ENCODE measurements at regions not wholly inside any gene's neighbourhood (a gene's known extent, or its start where the extent isn't known, plus 50 kb on each side); places are given as distances from the start of the nearest gene placed in this dataset.

GRCh38 chr4:138927072-138927471, 88.5 kb upstream of the NOCT start:
- no peak overlapping the region for H3K4me3 ChIP-seq (ENCODE audit: low read depth, low read length)
- no peak for DNase-seq (ENCODE audit: low read depth)
- no peaks in the 10 kb centered on the region for H3K27me3 ChIP-seq (ENCODE audit: control insufficient read depth, insufficient read depth, low read length)
- TF ChIP-seq CTCF (IDR thresholded peaks at IDR 0.05; ENCODE audit: insufficient read depth, low read length, poor library complexity, severe bottlenecking), result no peak
- H3K36me3 ChIP-seq (ENCODE audit: control insufficient read depth, insufficient read depth, low read length), result no peaks in the 10 kb centered on the region

DNA sequence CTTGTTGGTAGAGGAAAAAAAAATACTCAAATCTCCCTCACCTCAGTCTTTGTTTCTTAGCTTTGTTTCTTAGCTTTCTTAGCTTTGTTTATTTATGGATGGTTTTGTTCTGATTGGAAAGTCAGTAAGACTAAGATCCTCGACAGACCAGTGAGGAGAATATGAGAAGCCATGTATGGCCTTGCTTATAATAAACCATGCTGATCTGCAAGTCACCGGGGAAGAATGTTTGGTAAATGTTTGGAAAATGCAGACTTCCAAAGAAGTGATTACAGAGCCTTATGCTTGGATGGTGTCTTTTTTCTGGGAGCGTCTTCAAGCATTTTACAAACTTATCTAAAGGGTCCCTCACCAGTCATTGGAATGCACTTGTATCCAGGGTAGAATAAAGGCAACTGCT, 90.1 kb upstream of the NOCT start:
- no peak for TF ChIP-seq CTCF (IDR thresholded peaks at IDR 0.05; ENCODE audit: insufficient read depth, low read length, poor library complexity, severe bottlenecking)
- no peak for DNase-seq (ENCODE audit: low read depth)
- Histone ChIP-seq H3K27me3 (ENCODE audit: control insufficient read depth, insufficient read depth, low read length) (no peaks in the 10 kb centered on the region), H3K36me3 (ENCODE audit: control insufficient read depth, insufficient read depth, low read length) (no peaks in the 10 kb centered on the region), H3K4me3 (ENCODE audit: low read depth, low read length) (no peak overlapping the region)

DNA sequence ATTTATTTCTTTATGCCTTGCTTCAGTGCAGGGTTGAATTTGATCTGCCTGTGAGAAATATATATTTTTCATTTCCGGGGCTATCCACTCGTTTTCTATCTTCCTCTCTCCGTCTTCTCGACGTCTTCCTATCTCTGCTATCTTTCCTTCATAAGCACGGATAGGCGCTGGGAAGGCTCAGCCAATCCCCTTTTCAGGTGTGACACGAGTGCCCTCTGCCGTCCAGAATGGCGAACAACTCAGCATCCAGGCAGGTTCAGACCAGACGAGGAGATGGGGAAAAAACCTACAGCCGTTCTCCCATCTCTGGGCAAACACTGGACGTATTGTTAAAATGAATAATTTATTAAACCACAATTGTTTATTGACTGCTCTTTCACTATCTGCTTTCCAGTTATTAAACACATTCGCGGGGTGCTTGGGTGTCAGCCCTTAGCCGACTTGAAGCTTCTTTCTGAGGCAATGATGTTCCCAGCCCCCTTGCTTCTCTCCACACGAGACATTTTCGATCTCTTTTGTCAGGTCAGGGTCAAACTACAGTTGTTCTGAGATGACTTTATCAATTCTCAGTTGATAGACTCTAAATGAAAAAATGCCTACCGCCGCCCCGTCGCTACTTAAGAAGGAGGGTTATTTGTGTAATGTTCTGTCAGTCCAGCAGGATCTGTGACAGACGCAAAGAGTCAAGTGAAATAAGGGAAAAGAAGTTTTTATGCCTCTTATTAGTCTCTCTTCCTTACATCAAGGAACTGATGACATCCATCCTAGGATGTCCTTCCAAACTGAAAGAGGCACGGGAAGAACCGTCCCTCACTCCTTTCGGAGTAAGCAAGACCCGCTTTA, 96.3 kb upstream of the NOCT start:
- no peak overlapping the region for H3K4me3 ChIP-seq (ENCODE audit: low read depth, low read length)

DNA sequence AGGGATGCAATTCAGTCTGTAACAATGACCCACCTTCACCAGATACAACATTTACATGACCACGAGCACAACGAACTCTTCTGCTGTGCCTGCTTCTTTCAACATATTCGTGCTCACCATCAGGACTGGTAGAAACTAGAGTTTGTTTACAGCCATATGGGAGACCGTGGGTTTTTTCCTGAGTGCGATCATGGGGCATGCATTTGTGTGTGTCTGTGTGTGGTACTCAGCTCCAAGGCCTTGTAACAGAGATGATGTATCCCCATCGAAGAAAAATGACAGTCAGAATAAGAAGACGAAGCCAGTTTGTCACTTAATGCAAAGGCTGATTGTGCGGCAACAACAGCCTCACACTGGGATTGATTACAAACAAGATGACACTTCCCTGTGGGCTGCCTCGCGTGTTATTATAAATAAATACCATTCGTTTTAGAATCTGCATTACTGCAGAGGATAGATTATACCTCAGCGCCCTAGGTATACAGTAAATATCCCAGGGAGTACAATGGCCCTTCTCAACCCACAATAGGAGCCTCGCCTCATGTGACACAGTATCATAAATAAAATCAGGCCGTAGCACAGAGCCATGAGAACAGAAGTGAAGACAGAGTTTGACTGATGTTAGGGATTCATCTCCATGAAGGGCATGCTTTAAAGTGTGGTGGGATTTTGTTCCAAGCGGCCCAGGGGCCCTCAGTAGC, 97.3 kb upstream of the NOCT start:
- DNase-seq (ENCODE audit: low read depth), result no peak
- Histone ChIP-seq H3K36me3 (ENCODE audit: control insufficient read depth, insufficient read depth, low read length) (no peaks in the 10 kb centered on the region), H3K4me3 (ENCODE audit: low read depth, low read length) (no peak overlapping the region), H3K27me3 (ENCODE audit: control insufficient read depth, insufficient read depth, low read length) (no peaks in the 10 kb centered on the region)
- no peak for TF ChIP-seq CTCF (IDR thresholded peaks at IDR 0.05; ENCODE audit: insufficient read depth, low read length, poor library complexity, severe bottlenecking)

More for the DNA sequence above, 96.3 kb upstream of the NOCT start:
- Histone ChIP-seq H3K27me3 (ENCODE audit: control insufficient read depth, insufficient read depth, low read length) (no peaks in the 10 kb centered on the region), H3K36me3 (ENCODE audit: control insufficient read depth, insufficient read depth, low read length) (no peaks in the 10 kb centered on the region)
- peak; percentile 78 for TF ChIP-seq CTCF (IDR thresholded peaks at IDR 0.05; ENCODE audit: insufficient read depth, low read length, poor library complexity, severe bottlenecking)
- DNase-seq (ENCODE audit: low read depth), result peak; percentile 28

DNA sequence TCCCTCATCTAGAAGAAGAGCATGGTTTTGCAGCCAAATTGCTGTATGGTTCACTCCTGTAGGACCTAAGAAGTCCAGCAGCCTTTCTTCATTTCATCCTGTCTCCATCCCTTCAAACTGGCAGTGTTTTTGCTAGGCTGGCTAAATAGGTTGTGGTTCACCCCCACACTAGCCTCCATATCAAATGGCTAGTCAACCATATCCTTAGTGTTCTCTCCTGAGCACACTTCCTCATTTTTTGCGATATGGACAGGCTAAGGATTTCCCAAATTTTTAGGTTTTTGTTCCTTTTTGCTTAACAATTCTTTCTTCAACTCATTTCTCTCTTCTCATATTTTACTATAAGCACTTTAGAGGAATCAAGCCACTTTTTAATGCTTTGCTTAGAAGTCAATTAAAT, 98.8 kb upstream of the NOCT start:
- Histone ChIP-seq H3K36me3 (ENCODE audit: control insufficient read depth, insufficient read depth, low read length) (no peaks in the 10 kb centered on the region), H3K27me3 (ENCODE audit: control insufficient read depth, insufficient read depth, low read length) (no peaks in the 10 kb centered on the region), H3K4me3 (ENCODE audit: low read depth, low read length) (no peak overlapping the region)
- DNase-seq (ENCODE audit: low read depth), result no peak
- TF ChIP-seq CTCF (IDR thresholded peaks at IDR 0.05; ENCODE audit: insufficient read depth, low read length, poor library complexity, severe bottlenecking), result no peak
